ENCODE measurements at regions not wholly inside any gene's neighbourhood (a gene's known extent, or its start where the extent isn't known, plus 50 kb on each side); places are given as distances from the start of the nearest gene placed in this dataset.

DNA sequence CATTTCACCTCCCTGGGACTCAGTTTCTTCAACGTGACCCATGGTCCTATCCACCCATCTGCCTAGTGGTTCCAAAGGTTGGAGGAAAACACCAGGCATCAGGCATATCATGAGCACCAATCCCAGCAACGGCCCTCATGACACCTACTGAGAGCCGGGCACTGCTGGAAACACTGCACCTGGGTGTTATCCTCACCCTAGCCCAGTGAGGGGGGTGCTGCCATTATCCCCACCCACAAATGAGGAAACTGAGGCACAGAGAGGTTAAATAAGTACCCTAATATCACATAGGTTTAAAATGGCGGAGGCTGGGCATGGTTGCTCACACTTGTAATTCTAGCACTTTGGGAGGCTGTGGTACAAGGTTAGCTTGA, 206.9 kb downstream of the MATN1 start:
- H3K4me3 ChIP-seq (IDR thresholded peaks at IDR 0.05; ENCODE audit: insufficient read depth, low read depth, low read length): no peak overlapping the region

DNA sequence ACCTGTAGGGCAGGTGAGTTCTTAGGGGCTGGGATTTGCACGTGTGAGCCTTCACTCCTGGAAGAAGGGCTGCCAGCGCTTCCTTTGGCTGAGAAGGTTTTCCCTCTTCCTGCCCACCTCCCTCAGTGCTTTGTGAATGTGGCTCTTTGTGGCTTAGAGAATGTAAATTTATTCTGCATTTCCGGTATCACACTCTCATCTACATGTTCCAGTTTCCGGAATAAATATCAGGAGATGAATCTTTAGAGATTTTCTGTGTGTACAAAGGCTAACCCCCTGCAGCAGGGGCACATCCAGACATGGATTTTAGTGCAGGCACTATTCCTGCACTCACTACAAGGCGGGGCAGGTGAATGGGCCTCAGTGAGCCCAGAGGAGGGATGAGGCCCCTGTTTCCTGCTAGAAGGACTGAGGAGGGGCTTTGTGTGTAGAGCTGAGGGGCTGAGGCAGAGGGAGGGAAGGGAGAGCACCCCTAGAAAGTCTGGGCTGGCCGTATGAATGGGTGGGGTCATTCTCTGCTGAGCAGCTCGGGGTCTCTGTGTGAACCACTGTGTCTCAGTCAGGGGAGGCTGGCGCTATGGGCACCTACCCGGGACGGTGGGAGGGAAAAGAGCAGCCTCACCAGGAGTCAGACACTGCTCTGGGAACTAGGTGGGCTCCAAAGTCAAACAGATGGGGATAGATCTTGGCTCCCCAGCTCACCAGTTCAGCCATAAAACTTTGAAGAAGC, 207.5 kb downstream of the MATN1 start:
- no peaks in the 10 kb centered on the region for H3K4me1 ChIP-seq (ENCODE audit: low read depth, poor library complexity, severe bottlenecking)
- H3K27me3 ChIP-seq (ENCODE audit: insufficient read depth, low read depth): peaks cover 13% of the 10 kb centered on the region; the same call in 1 of the 2 replicates
- TF ChIP-seq, protein P1, sequence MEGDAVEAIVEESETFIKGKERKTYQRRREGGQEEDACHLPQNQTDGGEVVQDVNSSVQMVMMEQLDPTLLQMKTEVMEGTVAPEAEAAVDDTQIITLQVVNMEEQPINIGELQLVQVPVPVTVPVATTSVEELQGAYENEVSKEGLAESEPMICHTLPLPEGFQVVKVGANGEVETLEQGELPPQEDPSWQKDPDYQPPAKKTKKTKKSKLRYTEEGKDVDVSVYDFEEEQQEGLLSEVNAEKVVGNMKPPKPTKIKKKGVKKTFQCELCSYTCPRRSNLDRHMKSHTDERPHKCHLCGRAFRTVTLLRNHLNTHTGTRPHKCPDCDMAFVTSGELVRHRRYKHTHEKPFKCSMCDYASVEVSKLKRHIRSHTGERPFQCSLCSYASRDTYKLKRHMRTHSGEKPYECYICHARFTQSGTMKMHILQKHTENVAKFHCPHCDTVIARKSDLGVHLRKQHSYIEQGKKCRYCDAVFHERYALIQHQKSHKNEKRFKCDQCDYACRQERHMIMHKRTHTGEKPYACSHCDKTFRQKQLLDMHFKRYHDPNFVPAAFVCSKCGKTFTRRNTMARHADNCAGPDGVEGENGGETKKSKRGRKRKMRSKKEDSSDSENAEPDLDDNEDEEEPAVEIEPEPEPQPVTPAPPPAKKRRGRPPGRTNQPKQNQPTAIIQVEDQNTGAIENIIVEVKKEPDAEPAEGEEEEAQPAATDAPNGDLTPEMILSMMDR (conservative IDR thresholded peaks at IDR 0.05; ENCODE audit: low read depth, low read length): no peak
- no peak overlapping the region for H3K4me3 ChIP-seq (IDR thresholded peaks at IDR 0.05; ENCODE audit: insufficient read depth, low read depth, low read length)
- no peaks in the 10 kb centered on the region for H3K36me3 ChIP-seq (ENCODE audit: insufficient read depth)
- no peak overlapping the region for H3K27ac ChIP-seq
- H3K9ac ChIP-seq: no peak overlapping the region
- no peaks in the 10 kb centered on the region for H3K79me2 ChIP-seq (ENCODE audit: insufficient read depth, low read depth)
- H3K4me2 ChIP-seq: no peak overlapping the region
- H2AFZ ChIP-seq (ENCODE audit: low read depth): no peak overlapping the region
- H4K20me1 ChIP-seq (ENCODE audit: insufficient read depth): no peaks in the 10 kb centered on the region

More for the DNA sequence above, 206.9 kb downstream of the MATN1 start:
- H3K27me3 ChIP-seq (ENCODE audit: insufficient read depth, low read depth): peaks cover 13% of the 10 kb centered on the region; the same call in 1 of the 2 replicates
- no peak overlapping the region for H3K9ac ChIP-seq
- no peaks in the 10 kb centered on the region for H3K4me1 ChIP-seq (ENCODE audit: low read depth, poor library complexity, severe bottlenecking)
- no peaks in the 10 kb centered on the region for H4K20me1 ChIP-seq (ENCODE audit: insufficient read depth)
- no peak overlapping the region for H3K27ac ChIP-seq
- H3K79me2 ChIP-seq (ENCODE audit: insufficient read depth, low read depth): no peaks in the 10 kb centered on the region
- H3K36me3 ChIP-seq (ENCODE audit: insufficient read depth): no peaks in the 10 kb centered on the region
- H2AFZ ChIP-seq (ENCODE audit: low read depth): no peak overlapping the region
- no peak overlapping the region for H3K4me2 ChIP-seq
- TF ChIP-seq, protein P1 (conservative IDR thresholded peaks at IDR 0.05; ENCODE audit: low read depth, low read length): no peak

DNA sequence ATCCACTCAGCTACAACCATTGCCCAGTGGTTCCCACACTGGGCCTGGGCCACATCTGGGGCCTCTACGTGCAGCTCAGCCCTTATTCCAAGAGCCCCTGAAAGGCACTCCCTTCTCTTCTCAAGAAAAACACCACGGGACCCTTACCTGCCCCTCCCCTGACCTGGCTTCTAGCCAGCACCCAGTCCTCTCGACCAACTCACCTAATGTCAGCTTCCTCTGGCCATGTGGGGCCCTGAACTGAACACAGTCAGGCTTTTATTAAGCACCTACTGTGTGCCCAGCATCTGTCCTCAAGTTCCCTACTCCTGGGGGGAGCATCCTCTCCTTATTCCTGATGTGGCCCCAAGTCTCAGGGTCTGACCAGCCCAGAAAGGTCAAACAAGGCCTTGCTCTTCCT, 208.4 kb downstream of the MATN1 start:
- H3K9ac ChIP-seq: no peak overlapping the region
- no peak overlapping the region for H2AFZ ChIP-seq (ENCODE audit: low read depth)
- H3K36me3 ChIP-seq (ENCODE audit: insufficient read depth): no peaks in the 10 kb centered on the region
- H4K20me1 ChIP-seq (ENCODE audit: insufficient read depth): no peaks in the 10 kb centered on the region
- peaks cover 19% of the 10 kb centered on the region for H3K27me3 ChIP-seq (ENCODE audit: insufficient read depth, low read depth)
- H3K4me3 ChIP-seq (IDR thresholded peaks at IDR 0.05; ENCODE audit: insufficient read depth, low read depth, low read length): no peak overlapping the region
- H3K27ac ChIP-seq: no peak overlapping the region
- H3K4me2 ChIP-seq: no peak overlapping the region
- no peaks in the 10 kb centered on the region for H3K4me1 ChIP-seq (ENCODE audit: low read depth, poor library complexity, severe bottlenecking)
- no peaks in the 10 kb centered on the region for H3K79me2 ChIP-seq (ENCODE audit: insufficient read depth, low read depth)
- TF ChIP-seq, protein P1 (conservative IDR thresholded peaks at IDR 0.05; ENCODE audit: low read depth, low read length): no peak

DNA sequence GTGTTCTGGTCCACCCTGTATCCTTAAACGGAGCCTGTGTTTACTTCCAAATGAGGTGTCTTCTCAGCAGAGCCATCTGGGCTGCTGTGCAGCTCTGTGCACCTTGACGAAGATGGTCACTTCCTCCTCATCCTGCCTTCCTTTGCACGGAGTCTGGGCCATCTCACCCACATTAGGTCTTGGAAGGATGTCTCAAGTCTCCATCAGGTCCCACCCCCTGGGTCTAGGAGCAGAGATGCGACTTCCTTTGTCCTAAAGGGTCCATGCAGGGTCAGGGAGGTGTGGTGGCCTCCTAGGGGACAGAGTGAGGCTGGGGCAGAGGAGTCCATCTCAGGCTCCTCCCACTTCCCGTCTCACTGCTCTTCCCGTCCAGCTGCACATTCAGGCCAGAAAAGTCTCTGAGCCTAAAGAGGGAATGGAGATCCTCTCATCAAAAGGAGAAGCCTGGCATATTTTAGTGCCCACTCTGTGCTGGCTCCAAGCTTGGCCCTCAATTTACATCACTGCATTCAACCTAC, 209.2 kb downstream of the MATN1 start:
- Histone ChIP-seq H3K9ac (no peak overlapping the region), H2AFZ (ENCODE audit: low read depth) (no peak overlapping the region), H3K4me2 (no peak overlapping the region), H3K27me3 (ENCODE audit: insufficient read depth, low read depth) (peaks cover 24% of the 10 kb centered on the region), H3K4me3 (IDR thresholded peaks at IDR 0.05; ENCODE audit: insufficient read depth, low read depth, low read length) (no peak overlapping the region), H3K27ac (no peak overlapping the region), H3K4me1 (ENCODE audit: low read depth, poor library complexity, severe bottlenecking) (no peaks in the 10 kb centered on the region), H4K20me1 (ENCODE audit: insufficient read depth) (no peaks in the 10 kb centered on the region), H3K36me3 (ENCODE audit: insufficient read depth) (no peaks in the 10 kb centered on the region), H3K79me2 (ENCODE audit: insufficient read depth, low read depth) (no peaks in the 10 kb centered on the region)
- TF ChIP-seq, protein P1 (conservative IDR thresholded peaks at IDR 0.05; ENCODE audit: low read depth, low read length): no peak

Measured in KMS-11 (cell line).